Activated T-cell treated with anti-CD3 and anti-CD28 coated beads, Interleukin-2, amount 50 U/mL, for 1 hour (primary cell): ENCODE measurements at regions not wholly inside any gene's neighbourhood (a gene's known extent, or its start where the extent isn't known, plus 50 kb on each side); places are given as distances from the start of the nearest gene placed in this dataset.
A peak's percentile ranks its signal among the peaks of the same experiment; 100 is the strongest.
"Not testable (repeated sequence)": the region's sequence is repeated elsewhere in the genome, so short reads cannot be mapped to it uniquely, and the experiment has no call there.

ENCODE experiments used
- DNase-seq: peaks from one replicate; pipeline ENCODE4 v3.0.0-alpha.2; 2020

DNA sequence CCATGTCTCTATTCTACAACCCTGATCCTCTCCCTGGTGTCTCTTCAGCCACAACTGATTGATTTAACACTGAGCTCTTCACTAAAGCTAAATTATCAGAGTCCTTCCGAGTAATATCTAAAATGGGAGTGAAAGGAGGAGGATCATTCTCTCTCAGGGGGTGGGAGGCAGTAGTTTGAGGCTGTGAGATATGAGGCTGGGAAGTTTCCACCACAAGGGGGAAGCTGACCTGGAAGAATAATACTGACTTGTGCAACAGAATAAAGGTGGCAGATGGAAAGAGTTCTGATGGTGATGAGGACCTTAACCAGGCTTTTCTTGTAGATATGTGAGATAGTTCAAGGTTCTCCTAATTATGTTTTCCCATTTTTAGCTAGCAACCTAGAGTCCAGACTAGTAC lies 241.6 kb upstream of the VKORC1L1 start:
- DNase-seq: not testable (repeated sequence)

DNA sequence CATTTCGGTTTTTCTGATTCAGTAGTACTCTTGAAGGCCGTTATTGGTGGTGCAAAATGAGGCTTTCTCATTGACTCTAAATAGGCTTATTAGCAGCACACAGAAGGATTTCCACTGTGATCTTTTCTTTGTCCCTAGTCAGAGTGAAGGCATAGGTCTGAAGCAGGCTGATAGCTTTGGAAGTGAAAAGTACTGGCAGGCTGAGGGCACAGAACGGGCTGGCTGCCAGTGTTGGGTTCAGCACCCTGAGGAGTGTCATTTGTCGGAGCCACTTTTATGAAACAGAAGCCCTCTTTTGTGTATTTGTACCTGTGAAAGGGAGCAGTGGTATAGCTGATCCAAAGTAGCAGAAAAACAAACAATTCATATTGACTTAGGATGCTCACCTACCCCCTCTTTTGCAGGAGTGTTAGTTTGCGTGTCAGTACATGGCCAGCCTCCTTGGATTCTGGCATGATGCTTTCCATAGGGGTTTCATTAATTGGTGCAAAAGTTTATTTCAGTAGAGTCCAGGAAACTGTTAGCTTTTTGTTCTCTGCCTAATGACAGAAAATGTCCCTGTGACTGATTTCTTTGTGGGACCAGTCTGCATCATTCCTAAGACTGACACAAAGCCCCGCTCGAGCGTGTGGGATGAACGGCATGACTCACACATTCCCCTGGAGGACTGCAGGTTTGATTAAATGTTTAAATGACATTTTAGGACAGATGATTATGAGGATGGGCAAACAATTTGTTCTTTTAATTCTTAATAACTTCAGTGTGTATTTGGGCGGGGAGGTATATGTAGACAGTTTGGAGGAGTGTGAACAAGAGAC lies 239.1 kb upstream of the VKORC1L1 start:
- DNase-seq: not testable (repeated sequence)

DNA sequence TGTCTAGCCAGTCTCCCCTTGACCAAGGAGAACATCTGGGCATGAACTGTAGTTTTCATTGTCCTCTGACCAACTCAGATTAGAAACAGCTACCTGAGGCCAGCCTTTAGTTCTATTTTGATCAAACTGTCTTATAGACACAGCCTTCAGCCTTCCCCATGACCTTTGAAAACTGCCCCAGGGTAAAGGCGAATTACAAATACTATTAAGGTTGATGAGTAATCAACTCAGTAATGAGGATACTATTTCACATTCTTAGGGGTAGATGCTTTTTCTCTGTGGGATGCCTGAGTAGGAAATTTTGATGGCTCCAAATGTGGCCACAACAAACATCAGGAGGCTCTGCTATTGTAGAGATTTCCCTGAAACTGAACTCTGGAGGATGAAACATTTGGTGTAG lies 234.0 kb upstream of the VKORC1L1 start:
- not testable (repeated sequence) for DNase-seq

DNA sequence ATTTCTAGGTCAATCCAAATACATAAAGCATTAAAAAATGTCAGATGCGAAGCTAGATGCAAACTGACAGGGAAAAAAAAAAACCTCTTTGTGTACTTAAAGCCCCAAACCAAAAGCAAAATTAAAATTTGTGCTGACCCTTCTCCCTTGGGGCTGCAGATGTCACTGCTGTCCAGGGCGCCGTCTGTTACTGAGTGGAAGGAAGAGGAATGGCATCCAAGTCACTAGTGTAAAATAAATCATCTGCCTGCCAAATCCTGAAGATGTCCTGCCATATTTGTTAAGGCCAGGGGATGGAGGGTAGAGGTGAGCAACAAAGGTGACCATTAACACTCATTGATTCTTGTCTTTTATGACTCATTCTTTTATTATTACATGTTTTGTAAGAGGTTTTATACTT lies 233.2 kb upstream of the VKORC1L1 start:
- not testable (repeated sequence) for DNase-seq

DNA sequence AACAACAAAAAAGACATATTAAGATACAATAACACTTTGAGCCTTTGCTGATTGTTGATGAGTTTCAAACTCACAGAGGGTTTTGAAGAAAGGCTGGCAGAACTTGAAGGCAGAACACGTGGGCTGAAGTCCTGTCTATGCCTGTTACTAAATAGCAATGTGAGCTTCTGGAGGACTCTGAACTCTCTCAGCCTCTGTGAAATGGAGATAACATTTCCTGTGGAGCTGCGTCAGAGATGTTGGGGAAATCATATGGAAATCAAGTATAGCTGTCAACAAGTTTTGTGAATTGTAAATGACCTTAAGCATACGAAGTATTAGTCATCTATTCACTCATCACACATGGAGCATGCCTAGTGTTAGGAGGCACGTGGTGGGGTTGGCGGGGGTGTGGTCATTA lies 229.4 kb upstream of the VKORC1L1 start:
- DNase-seq: not testable (repeated sequence)

DNA sequence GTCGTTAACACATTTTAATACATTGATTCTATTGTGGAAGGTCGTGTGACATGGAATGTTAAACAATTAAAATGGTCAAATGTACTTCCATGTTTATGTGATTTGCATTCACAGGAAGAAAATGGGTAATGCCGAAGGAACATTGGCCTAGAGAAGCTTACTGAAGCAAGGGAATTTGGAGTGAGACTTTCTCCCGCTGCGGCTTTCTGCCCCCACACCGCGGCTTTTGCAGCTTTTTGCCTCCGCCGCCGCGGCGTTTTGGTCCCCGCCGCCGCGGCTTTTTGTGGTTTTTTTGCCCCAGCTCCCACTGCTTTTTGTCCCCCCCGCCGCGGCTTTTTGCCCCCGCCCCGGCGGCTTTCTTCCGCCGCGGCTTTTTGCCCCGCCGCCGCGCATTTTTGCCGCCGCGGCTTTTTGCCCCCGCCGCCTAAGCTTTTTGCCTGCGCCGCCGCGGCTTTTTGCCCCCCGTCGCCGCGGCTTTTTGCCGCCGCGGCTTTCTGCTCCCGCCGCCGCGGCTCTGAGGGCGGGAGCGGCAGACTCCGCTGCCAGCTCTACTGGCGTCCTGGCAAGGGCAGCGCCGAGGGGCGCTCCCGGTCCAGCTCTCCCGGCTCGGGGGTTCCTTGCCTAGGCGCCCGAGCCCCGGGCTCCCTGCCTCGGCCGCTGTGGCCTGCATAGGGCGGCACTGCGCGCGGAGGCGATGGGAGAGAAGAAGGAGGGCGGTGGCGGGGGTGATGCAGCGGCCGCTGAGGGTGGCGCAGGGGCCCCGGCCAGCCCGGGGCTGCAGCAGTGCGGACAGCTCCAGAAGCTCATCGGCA lies 225.5 kb upstream of the VKORC1L1 start:
- not testable (repeated sequence) for DNase-seq

DNA sequence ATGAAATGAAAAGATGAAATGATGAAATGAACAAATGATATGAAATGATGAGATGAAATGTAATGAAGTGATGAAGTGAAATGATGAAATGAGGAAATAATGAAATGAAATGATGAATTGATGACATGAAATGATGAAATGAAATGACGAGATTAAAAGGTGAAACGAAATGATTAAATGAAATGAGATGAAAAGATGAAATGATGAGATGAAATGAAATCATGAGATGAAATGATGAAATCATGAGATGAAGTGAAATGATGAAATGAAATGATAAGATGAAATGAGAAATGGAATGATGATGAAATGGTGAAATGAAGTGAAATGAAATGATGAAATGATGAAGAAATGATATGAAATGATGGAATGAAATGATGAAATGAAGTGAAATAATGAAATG lies 221.7 kb upstream of the VKORC1L1 start:
- not testable (repeated sequence) for DNase-seq

DNA sequence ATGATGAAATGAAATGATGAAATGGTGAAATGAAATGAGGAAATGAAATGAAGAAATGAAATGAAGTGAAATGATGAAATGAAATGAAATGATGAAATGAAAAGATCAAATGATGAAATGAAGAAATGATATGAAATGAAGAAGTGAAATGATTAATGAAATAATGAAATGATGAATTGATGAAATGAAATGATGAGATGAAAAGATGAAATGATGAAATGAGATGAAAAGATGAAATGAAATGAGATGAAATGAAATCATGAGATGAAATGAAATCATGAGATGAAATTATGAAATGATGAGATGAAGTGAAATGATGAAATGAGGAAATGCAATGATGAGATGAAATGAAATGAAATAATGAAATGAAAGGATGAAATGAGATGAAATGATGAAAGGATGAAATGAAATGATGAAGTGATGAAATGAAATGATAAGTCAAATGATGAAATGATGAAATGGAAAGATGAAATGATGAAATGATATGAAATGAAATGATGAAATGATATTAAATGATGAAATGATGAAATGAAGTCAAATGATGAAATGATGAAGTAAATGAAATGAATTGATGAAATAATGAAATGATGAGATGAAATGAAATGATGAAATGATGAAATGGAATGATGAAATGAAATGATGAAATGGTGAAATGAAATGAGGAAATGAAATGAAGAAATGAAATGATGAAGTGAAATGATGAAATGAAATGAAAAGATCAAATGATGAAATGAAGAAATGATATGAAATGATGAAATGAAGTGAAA lies 220.9 kb upstream of the VKORC1L1 start:
- not testable (repeated sequence) for DNase-seq

DNA sequence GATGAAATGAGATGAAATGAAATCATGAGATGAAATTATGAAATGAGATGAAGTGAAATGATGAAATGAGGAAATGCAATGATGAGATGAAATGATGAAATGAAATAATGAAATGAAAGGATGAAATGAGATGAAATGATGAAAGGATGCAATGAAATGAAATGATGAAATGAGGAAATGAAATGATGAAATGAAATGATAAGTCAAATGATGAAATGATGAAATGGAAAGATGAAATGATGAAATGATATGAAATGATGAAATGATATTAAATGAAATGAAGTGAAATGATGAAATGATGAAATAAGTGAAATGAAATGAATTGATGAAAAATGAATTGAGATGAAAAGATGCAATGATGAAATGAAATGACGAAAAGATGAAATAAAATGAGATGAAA lies 220.2 kb upstream of the VKORC1L1 start:
- DNase-seq: not testable (repeated sequence)

DNA sequence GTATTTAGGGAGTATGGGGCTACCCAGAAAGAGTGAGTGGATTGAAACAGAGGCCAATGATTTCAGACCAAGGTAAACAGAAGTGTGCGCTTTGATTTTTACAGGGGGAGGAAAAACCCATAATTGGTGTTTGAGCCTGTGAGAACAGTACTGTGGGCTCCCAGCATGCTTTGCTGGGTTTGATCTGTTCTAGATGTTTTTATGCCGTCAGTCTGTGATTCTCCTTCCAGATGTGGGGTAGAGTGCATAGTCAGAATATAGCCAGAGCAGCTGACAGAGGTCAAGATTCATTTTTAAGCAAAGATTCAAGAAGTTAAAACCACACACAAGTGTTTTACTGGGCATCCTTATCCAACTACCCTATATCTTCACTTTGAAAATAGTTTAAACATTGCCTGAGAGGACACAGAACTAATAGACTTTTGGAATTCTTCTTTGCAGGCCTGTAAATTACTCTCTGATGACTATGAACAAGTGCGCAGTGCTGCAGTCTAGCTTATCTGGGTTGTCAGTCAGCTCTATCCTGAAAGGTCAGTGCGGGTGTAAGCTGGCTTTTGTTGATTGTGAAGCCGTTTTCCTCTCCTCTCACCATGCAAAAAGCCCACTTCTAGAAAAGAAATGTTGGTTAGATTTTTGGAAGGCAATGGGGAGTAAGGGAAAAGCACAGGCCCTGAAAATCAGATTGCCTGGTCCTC lies 216.2 kb upstream of the VKORC1L1 start:
- DNase-seq: not testable (repeated sequence)

DNA sequence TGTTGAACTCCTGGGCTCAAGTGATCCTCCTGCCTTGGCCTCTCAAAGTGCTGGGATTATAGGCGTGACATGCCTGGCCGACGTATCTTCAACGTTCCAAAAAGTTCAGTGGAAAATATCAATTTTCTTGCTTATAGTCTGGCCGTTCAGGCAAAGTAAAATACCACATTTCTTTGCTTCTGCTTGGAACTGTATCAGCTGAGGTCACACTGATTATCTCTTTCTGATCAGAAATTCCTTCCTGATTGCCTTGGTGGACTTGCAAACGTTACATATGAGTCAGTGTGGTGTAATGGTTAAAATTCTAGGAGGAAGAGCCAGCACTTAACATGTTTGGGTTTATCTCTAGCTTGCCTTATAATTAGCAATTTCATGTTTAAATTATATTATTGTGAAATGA lies 189.5 kb upstream of the VKORC1L1 start:
- DNase-seq: not testable (repeated sequence)

DNA sequence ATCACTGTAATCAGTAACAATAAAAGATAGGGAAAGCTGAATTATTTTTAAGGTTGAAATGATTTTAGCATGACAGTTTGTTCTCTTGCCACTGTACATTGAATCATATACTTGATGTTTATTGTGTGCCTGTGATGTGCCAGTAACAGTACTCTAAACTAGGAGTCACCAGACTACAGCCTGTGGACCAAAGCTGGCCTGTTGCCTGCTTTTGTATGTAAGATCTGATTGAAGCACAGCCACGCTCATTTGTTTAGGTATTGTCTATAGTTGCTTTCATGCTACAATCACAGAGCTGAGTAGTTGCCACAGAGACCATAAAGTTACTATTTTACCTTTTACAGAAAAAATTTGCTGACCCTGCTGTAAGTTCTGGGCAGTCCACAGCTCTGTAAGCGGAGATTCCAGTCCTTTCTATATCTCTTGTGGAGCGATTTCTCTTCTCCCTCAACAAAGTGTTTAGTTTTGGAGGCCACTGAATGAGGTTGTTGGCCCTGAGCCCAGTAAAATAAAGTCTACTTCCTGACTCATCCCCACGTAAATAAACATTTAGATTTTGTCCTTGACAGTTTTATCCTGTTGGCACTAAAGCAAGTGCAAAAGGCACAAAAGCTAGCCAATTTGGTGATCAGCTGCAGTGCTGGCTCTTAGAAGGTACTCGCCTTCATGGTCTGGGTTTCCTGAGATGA lies 173.7 kb upstream of the VKORC1L1 start:
- not testable (repeated sequence) for DNase-seq

DNA sequence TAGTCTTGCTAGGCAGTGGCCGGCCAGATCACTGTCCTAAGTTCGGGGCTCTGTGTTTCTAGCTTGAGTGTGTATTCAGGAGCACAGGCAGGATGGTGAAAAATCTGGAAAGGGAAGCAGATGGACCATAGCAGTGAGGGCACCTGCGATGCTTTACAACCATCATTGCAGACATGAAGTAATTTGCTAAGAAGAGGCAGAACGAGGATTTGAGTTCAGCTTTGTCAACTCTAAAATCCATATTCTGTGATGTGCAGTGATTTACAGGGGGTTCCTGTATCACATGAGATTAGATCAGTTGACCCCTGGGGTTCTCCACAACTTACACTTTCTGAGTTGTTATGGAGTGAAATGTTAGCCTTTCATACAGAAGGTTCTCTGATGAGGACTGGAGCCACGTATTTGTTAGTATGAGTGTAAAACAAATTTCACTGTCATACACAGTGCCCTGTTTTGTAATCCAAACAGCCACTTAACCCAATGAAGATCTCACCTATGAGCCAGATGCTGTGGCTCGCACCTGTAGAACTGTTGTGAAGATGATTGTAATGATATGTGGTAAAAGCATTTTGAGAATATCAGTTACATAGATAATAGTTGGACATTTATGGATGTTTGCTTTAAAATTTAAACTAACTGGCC lies 173.0 kb upstream of the VKORC1L1 start:
- not testable (repeated sequence) for DNase-seq

DNA sequence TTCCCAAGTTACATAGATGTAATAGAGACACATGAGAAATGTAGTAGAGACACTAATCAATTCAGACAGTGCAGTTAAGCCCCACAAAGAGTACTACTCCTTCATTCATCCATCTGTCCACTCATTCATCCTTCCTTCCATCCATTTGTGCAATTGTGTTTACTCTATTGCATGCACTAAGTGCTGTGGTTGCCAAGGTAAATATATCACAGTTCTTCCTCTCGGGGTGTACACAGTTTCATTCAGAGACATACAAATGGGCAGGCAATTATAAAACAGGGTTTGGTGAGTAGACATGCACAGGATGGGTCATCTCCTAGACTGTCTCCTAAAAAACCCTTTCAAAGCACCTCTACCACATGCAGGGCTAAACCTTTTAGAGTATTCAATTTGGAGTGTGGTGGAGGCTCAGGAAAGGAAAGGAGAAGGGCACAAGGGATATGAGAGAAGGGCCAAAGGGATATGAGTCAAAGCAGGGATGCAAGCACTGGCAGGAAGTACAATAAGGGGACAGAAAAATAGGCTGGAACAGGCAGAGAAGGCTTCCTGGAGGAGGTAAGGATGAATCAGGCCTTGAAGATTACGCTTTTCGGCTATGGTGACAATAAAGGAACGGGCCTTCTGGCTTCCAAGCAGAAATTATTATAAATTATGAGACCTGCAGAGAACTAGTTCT lies 153.6 kb upstream of the VKORC1L1 start:
- DNase-seq: not testable (repeated sequence)

DNA sequence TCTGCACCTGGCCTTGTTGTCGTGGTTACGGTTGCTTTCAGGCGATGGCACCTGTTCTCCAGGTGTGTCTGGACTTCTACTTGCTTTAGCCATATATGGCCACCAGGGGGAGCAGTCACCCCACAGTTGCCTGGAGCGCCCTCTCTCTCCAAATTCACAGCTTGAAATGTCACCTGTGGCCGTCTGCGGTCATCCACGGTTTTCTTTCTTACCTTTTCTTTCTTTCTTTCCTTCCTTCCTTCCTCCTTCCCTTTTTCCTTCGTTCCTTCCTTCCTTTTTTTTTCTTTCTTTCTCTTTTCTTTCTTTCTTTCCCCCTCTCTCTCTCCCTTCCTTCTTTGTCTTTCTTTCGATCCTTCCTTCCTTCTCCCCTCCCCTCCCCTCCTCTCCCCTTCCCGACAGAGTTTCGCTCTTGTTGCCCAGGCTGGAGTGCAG lies 150.5 kb upstream of the VKORC1L1 start:
- peak; percentile 66 for DNase-seq

DNA sequence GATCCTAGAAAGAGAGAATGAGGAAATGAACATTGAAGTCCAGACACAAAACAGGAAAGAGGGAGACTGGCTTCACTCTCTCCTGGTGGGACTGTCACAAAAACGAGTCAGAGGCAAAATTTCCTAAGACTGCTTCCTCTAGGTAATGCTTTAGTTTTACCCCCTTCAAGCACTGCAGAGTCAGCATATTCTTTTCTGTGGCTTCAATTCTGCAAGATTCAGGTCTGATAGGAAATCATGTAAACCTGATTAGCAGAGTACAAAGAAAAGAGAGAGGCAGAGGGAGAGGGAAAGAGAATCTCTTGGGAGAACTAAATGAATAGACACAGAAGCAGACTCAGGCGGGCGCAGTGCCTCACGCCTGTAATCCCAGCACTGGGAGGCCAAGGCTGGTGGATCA lies 145.7 kb upstream of the VKORC1L1 start:
- DNase-seq: not testable (repeated sequence)

DNA sequence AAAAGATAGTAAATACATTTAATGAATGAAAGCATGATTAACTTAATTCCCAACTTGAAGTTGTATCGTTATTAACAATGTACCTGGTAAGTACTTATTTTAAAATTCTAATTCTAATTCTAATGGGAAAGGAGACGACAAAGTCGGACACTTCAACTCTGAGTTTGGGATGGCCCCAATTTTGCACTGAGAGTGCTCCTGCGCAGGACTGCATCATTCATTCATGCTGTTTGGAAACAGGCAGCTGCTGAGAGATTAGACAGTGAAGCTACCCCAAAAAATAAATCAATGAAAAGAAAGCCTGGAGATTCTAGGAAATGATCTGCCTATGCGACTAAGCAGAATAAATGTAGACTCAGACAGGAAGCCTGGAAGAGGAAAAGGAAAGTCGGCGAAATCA lies 141.7 kb upstream of the VKORC1L1 start:
- no peak for DNase-seq

DNA sequence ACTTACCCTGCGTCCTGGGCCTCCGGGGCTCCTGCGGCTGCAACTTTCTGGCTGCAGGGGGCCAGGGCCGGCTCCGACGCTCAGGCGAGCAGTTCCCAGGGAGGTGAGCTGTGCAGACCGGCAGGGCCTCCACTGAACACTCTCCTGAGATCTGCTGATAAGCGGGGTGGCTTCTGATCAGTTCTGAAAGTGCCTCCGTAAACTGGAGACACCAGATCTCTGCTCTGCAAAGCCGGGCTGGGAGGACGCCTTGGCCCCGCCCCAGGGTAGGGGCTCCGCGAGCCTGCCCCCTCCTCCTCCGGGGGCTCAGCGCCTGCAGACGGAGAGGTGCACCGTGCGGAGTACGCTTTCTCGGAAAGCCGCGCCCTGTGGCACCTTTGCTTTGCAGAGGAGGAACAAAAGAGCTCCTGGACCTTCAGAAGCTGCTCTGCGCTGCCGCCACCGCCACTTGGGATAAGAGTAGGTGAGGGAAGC lies 141.3 kb upstream of the VKORC1L1 start:
- DNase-seq: peak; percentile 22

DNA sequence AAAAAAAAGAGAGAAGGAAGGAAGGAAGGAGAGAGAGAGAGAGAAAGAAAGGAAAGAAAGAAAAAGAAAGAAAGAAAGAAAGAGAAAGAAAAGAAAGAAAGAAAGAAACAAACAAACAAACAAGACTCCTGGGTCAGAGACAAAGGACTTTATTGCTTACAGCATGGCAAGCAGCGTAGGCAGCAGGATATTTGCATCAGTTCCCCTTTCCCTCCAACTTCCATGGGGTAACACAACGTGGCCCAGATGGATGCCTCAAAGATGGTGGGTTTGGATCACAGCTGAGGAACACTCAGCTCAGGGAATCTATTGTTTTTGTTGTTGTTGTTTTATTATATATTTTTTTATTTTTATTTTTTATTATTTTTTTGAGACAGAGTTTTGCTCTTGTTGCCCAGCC lies 128.5 kb upstream of the VKORC1L1 start:
- no peak for DNase-seq

DNA sequence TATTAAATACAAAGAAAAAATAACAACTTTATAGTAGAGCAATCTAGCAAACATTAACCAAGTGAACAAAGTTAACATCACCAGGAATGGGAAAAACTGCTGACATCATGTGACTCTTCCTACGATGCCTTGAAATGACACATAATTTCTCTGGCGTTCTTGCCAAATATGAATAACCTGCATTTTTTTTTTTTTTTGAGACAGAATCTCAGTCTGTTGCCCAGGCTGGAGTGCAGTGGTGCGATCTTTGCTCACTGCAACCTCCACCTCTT lies 126.5 kb upstream of the VKORC1L1 start:
- no peak for DNase-seq

DNA sequence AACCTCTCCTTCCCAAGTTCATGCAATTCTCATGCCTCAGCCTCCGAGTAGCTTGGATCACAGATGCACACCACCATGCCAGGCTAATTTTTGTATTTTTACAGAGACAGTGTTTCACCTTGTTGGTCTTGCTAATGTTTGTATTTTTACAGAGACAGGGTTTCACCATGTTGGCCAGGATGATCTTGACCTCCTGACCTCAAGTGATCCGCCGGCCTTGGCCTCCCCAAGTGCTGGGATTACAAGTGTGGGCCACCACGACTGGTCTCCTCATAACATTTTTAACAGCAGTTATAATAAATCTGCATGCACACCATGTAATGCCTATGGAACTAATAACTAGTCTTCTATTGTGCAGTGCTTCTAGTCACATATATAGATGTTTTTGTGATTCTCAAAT lies 123.8 kb upstream of the VKORC1L1 start:
- DNase-seq: no peak
